ENCODE measurements at regions not wholly inside any gene's neighbourhood (a gene's known extent, or its start where the extent isn't known, plus 50 kb on each side); places are given as distances from the start of the nearest gene placed in this dataset.
"Not testable (repeated sequence)": the region's sequence is repeated elsewhere in the genome, so short reads cannot be mapped to it uniquely, and the experiment has no call there.

DNA sequence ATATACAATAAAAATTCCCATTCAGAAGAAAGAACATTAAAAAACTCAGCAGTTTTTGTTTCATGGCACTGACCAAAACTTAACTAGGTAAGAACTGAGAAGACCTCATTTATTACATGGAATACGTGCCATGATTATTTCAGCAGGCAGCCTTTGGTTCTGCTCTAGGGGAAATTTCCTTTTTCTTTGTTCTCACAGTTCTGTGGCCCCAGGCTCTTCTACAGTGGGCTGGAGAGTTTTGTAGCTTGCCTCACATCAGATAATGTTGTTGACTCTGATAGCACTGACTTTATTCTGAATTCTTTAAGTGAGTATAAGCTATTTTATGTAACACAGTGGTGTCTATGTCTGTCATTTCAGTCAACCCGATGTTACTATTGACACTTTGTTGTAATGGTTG, 844.3 kb downstream of the TBC1D32 start:
- no peak for DNase-seq

DNA sequence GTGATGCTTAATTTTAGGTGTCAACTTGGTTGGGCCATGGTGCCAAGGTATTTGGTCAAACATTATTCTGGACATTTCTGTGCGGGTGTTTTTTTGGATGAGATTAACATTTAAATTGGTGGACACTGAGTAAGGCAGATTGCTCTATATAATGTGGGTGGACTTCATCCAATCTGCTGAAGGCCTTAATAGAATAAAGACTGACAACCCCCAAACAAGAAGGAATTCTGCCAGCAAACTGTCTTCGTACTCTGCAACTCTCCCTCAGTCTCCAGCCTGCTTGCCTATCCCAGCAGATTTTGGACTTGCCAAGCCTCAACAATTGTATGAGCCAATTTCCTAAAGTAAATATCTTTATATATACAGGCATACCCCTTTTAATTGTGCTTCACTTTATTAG, 850.1 kb downstream of the TBC1D32 start:
- DNase-seq: no peak

DNA sequence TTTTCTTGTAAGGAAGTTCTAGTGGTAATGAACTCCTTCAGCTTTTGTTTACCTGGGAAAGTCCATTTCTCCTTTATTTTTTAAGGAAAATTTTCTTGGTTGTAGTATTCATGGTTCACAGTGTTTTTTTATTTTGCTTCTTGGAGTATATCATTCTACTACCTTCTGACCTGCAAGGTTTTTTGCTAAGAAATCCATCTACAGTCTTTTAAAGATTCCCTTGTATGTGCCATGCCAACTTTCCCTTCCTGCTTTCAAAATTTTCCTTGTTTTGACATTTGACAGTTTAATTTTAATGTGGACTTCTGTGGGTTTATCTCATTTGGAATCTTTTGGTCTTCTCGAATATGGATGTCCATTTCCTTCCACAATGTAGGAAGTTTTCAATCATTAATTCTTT, 855.6 kb downstream of the TBC1D32 start:
- no peak for DNase-seq

DNA sequence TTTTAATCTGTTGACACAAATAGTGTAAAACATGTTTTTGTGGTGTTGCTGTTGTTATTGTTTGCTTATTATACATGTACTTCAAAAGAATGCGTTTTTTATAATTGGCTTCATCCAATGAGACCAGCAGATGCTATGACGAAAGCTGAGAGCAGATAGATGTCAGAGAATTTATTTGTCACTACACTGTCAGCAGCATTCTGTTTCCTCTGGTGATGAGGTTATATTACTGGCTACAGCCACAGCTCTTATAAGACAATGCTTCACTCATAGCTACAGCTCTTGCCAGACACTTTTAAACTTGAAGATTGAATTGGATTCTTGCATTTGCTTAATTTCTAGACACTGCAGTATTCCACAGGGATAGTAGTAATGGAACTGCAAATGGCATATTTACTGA, 860.5 kb downstream of the TBC1D32 start:
- DNase-seq: no peak

DNA sequence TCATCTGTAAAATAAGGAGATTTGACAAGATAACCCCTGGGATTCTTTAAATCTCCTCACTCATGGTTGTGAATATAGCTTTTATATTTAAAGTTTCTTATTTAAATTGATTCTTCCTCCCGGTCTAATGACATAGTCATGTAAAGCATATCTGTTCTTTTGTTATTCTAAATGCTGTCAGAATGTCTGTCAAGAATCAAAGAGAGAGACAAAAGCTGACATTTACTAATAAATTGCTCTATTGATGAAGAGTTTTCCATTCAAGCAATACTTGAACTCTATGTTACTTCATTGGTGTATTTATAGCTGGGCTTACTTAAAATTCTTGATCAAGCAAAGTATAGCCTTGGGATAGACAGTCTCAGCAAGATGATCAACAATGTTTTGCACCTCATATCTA, 865.8 kb downstream of the TBC1D32 start:
- DNase-seq: no peak

DNA sequence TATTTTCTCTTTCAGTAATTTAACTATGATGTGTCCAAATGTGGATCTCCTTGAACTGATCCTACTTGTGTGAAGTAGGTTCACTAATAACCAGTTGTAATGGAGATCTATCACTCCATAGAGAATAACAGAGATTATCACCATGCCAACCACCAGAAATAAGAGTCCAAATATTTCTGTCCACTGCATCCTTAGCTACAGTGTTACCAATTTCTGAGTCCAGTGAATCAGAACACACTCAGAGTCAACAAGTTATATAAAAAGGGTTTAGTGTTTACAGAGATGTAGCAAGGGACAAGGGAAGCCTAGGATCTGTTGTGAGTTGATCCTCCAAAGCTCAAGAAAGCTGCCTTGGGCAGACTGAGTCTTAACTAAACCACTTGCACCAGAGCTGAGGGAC, 882.8 kb downstream of the TBC1D32 start:
- DNase-seq: no peak

DNA sequence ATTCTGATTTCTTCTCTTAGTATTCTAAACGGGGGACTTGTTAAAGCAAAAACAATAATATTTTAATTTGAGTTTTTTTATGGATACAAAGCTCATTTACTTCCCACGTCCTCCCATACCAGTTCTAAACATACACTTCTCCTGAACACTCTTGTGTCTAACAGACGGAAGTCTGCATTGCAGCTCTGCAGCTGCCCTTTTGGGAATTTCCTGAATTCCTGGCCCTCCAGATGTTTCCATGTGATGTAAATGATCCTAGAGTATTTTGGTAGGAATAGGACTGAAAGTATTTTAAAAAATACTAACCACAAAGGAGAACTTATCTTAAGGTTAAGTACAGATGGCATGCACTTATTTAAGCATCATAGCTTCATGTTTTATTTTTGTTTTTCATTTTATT, 886.7 kb downstream of the TBC1D32 start:
- no peak for DNase-seq

DNA sequence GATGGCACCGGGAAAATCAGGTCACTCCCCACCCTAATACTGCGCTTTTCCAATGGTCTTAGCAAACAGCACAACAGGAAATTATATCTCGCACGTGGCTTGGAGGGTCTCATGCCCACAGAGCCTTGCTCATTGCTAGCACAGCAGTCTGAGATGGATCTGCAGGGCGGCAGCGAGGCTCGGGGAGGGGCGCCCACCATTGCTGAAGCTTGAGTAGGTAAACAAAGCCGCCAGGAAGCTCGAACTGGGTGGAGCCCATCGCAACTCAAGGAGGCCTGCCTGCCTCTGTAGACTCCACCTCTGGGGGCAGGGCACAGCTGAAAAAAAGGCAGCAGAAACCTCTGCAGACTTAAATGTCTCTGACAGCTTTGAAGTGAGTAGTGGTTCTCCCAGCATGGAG, 901.4 kb downstream of the TBC1D32 start:
- not testable (repeated sequence) for DNase-seq

DNA sequence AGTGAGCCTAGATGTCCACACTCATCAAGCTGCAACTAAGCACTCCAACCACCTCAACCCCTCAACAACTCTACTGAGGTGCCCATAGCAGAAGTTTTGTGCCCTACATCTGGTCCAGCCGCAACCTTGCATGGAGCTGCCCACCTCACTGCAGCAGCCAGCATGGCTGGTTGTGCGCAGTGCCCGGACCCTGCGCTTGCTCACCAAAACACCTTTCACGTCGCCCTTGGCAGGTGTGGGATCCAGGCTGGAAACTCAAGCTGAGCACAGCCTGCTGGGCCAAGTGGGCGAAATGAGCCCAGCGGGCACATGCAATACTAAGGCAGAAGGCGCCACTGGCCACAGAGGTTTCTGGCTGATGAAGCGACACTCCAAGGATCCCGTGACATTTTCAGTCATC, 902.4 kb downstream of the TBC1D32 start:
- DNase-seq: no peak

DNA sequence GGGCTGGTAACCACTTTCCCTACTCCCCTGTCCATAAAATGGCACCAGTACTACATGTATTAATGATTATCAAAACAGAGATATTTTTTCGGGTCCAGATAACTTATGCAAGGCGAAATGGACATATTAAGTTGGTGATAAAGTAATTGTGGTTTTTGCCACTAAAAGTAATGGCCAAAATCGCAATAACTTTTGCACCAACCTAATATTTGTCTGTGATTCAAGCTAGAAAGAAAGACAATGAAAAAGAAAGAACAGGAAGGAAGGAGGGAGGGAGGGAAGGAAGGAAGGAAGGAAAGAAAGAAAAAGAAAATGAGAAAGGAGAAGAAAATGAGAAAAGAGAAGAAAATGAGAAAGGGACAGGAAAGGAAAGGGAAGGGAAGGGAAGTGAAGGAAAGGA, 922.9 kb downstream of the TBC1D32 start:
- DNase-seq: no peak

DNA sequence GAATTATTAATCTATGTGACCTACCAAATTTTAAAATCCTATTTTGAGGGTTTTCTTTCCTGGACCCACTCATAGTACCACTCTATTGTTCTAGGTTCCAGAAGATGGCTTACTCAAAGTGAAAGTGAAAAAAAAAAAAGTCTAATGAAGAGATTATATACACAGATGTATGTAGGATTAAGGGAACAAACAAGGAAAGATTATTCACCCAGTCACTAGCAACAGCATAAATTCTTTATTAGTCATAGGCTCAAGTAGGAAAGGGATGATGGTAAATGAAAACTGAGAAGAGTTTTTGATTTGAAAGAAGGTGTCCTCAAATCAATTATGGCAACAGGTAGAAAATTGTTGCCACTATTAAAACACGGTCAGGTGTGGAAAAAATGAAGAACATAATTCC, 923.7 kb downstream of the TBC1D32 start:
- DNase-seq: no peak

DNA sequence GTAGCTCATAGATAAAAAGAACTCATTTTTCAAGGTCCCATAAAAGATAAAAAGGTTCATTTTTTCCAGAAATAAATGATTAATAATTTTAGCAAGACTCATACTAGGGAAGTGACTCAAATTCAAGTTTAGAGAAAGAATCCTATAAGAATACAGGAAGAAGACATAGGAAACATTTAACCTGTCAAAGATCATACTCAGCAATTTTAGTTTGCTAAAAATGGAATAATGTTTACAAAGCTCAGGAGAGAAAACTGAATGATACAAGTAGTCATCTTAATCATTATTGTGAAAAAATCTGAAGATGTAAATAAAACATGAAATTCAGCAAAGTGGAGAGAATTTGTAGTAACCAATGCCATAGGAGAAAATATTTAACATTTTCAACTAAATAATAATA, 926.6 kb downstream of the TBC1D32 start:
- no peak for DNase-seq

DNA sequence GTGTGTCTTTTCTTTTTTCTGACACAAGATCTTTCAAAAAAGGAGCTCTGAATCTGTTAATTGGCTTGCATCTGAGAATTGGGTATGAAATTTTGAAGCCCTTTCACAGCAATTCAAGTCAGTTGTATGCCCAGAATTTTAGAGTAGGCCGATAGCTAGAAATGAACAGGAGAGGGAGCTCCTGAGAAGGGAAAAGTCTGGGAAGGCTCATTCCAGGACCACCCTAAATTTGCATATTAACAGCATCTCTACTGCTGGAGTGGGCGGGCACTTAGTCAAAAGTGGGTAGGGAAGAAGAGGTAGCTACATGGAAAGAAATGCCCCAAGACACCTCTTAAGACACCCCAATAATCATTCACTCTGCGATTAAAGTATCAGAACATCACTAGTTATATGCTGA, 928.3 kb downstream of the TBC1D32 start:
- DNase-seq: no peak

DNA sequence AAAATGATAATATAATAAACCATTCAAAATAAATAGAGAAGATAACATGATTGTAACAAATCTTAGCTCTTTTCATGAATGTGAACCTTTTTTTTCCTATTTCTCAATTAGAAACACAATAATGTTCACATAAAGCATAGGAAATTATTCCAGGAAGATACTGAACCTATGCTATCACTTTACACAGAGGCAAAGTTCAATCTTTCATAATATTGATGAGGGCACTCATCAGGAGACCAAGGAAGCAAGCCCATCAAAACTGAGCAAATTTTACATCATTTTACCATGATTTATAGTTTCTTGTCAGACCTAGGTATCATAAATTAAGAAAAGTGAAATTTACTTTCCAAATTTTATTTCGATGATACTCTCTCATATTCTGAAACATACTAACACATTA, 938.5 kb downstream of the TBC1D32 start:
- DNase-seq: no peak

DNA sequence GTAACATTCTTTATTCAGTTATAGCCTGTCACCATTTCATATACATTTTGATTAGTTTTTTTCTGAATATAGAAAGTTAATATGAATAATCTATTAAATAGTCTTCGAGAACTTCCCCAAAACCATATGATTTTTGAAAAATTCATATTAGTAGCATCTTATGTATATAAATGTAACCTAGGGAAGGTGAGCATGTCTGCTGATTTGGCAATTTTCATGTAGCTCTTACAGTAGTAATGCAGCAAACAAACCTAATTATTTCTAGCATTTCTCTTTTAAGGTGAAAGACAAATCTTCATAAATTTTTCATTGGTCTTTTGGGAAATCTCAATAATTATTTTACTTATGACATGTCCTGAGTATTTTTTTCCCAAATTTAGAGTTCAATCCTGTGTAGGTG, 939.0 kb downstream of the TBC1D32 start:
- no peak for DNase-seq

DNA sequence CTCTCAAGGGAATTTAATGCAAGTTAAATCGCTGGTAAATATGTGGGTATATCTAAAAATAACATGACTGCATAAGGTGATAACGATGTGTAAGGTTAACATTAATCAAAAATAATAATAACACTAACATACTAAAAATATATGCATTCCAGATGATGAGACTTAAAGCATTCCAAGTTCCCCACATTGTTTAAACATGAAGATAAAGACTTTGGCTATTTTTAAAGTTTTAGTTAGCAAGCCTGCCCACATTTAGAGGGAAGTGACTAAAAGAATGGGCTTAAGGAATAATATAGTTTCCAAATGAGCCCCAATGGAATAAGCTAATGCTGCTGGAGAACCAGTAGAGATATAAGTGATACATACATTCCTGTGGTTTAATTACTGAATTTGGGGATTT, 941.3 kb downstream of the TBC1D32 start:
- DNase-seq: no peak

DNA sequence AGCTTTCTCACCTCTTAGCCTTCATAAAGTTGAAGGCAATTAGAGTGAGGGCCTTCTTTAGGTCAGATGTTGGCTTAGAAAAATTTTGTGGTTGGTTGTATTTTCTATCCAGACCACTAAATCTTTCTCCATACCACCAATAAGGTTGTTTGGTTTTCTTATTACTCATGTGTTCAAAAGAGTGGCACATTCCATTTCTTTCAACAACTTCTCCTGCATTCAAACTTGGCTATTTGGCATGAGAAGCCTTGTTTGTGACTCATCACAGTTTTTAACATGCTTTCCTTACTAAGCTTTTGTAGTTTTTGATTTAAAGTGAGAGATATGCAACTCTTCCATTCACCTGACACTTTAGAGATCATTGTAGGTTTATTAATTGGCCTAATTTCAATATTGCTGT, 949.6 kb downstream of the TBC1D32 start:
- no peak for DNase-seq

DNA sequence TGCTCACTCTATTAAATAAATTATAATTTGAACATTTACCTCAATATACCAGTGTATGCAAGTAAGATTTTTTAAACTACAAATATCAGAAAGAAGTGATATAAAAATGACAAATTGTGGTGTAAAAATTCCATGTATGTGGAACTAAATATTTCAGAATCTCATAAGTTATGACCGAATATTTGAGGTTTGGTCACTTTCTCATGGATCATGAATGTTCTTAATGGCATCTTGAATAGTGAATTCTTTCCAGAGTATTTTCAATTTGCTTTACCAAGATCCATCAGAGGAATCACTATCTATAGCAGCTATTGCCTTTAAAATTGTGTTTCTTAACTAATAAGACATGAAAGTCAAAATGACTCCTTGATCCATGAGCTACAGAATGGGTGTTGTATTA, 950.6 kb downstream of the TBC1D32 start:
- DNase-seq: no peak

DNA sequence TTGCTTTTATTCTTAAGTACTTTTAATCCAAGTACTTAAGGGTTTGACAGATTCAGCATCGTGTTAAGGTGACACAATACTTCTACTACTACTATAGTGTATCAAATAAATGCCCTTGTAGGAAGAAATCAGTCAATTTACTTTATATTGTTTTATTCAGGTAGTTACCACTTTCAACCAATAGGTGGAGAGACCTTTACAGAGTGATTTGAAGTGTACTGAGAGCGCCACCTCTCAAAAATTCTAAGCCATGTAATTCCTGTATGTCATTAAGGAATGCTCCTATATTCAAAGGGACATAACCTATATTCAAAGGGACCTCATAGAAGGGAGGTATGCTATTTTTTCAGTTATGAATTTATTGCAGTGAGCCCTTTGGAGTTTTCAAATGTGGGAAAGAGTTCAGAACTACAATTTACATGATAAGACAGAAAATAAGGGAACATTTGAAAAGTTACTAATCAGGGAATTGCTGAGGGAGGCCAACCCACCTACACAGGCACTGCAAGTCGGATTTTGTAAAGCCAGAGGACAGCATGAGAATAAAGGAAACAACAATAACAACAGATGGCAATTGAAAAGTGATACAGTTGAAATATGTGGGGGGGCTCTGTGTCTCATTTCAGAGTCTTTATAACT, 955.6 kb downstream of the TBC1D32 start:
- no peak for DNase-seq

DNA sequence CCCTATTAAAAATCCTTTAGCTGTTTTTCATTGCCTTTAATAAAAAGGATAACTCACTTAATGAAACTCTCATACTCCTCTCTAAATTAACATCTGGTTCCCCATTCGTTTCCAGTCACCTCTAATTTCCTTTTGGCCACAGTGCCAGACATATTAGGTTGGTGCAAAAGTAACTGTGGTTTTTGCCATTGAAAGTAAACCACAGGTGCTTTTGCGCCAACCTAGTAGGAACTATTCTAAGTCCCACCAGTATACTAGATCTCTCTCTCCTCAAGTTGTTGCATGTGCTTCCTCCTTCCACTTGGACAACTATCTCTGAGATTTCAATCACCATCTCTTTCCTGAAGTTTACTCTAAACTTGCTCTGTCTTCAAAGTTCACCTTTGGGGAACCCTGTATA, 961.1 kb downstream of the TBC1D32 start:
- no peak for DNase-seq

DNA sequence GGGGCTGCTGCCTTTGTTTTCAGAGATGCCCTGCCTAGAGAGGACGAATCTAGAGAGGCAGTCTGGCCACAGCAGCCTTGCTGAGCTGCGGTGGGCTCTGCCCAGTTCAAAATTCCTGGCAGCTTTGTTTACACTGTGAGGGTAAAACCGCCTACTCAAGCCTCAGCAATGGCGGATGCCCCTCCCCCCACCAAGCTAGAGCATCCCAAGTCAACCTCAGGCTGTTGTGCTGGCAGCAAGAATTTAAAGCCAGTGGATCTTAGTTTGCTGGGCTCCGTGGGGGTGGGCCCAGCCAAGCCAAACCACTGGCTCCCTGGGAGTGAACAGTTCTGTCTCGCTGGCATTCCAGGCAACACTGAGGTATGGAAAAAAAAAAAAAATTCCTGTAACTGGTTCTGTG, 970.9 kb downstream of the TBC1D32 start:
- no peak for DNase-seq

DNA sequence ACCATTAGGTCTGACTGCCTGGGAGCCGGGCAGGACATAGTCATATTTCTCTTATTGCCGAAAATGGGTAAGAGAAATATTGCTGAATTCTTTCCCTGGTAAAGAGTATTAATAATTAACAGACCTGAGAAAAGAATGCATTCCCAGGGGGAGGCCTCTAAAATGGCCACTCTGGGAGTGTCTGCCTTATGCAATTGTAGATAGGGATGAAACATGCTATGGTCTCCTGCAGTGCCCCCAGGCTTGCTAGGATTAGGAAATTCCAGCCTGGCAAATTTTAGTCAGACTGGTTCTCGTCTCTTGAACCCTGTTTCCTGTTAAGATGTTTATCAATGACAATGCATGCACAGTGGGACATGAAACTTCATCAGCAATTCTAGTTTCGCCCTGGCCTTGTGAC, 975.7 kb downstream of the TBC1D32 start:
- not testable (repeated sequence) for DNase-seq

DNA sequence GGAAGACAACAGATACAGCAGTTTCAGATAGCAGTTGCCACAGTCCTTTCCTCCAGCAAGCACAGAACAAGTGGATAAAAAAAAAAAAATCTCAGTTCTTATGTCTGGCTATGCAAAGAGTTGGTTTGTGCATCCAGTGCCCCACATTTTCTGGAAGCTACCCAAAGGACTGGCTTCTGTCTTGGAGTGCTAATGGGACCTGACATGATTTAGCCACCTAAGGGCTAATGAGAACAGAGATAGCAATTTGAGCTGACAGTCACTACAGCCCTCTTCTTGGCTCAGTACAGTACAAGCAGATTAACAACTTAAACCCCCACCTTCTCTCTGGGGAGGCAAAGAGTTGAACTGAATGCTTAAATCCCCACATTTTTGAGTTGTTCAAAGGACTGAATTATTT, 976.8 kb downstream of the TBC1D32 start:
- no peak for DNase-seq

DNA sequence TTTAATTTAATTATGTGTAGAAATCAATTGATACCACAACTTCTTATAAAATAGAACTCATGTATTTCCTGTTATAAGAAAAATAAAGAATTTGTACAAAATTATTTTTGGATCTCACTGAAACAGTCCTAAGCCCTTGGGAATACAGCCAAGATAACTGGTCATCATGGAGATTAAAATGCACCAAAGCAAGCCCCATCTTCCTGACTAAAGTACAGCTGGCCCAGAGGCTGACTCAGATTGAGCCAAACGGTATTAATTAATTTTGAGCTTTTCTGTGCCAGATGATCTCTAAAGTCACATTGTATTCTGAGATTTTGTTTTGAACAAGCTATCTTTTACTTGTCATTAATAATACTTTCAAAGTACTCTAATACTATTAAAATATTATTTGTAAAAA, 978.5 kb downstream of the TBC1D32 start:
- DNase-seq: no peak

DNA sequence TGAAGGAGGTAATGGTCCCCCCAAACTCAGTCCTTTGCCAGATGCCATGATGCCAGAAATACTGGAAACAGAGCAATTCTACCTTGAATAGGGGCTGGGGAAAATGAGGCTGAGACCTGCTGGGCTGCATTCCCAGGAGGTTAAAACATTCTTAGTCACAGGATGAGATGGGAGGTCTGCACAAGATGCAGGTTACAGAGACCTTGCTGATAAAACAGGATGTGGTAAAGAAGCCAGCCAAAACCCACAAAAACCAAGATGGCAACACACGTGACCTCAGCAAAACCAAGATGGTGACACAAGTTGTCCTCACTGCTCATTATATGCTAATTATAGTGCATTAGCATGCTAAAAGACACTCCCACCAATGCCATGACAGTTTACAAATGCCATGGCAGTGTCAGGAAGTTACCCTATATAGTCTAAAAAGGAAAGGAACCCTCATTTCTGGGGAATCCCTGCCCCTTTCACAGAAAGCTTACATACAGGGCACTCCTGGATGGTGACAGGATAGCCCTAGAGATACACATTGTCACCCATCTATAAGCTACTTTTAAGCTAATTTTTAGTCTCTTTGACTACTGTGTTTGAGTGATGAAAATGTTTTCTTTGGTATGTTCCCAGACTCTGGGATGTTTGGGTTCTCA, 979.7 kb downstream of the TBC1D32 start:
- no peak for DNase-seq

All from occipital lobe (tissue), 1 donor.